ENCODE measurements at regions not wholly inside any gene's neighbourhood (a gene's known extent, or its start where the extent isn't known, plus 50 kb on each side); places are given as distances from the start of the nearest gene placed in this dataset.

DNA sequence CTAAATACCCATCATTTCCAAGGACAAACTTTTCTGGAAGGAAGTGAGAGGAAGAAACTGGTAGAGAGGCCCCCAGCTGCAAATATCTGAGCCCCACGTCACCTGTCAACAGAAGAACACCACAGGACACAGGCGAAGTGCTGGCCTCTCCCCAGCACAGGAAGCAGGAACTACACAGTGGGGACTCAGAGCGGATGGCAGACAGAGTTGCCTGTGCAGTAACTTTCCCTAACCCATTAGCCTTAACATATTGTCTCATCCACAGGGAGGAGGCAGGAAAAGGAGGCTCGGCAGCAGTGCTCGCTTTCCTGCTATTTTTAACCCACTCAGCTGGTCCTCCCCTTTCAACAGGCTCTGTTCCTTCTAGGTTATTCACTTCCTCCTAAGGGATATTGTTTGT, 111.5 kb upstream of the TMPO start:
- no peak for DNase-seq (ENCODE audit: low spot score)
- Histone ChIP-seq H3K4me3 (no peak overlapping the region), H3K4me1 (ENCODE audit: control insufficient read depth in 1 of 2, low read depth in 2 of 2) (no peaks in the 10 kb centered on the region), H3K9me3 (no peaks in the 10 kb centered on the region), H3K36me3 (no peaks in the 10 kb centered on the region), H3K27me3 (replicated peaks; ENCODE audit: insufficient read depth) (no peaks in the 10 kb centered on the region), H3K27ac (no peak overlapping the region)
- TF ChIP-seq, protein P1, sequence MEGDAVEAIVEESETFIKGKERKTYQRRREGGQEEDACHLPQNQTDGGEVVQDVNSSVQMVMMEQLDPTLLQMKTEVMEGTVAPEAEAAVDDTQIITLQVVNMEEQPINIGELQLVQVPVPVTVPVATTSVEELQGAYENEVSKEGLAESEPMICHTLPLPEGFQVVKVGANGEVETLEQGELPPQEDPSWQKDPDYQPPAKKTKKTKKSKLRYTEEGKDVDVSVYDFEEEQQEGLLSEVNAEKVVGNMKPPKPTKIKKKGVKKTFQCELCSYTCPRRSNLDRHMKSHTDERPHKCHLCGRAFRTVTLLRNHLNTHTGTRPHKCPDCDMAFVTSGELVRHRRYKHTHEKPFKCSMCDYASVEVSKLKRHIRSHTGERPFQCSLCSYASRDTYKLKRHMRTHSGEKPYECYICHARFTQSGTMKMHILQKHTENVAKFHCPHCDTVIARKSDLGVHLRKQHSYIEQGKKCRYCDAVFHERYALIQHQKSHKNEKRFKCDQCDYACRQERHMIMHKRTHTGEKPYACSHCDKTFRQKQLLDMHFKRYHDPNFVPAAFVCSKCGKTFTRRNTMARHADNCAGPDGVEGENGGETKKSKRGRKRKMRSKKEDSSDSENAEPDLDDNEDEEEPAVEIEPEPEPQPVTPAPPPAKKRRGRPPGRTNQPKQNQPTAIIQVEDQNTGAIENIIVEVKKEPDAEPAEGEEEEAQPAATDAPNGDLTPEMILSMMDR (IDR thresholded peaks at IDR 0.05) = no peak
- ATAC-seq (ENCODE audit: insufficient number of reproducible peaks, low FRiP score, low read depth) = no peak

DNA sequence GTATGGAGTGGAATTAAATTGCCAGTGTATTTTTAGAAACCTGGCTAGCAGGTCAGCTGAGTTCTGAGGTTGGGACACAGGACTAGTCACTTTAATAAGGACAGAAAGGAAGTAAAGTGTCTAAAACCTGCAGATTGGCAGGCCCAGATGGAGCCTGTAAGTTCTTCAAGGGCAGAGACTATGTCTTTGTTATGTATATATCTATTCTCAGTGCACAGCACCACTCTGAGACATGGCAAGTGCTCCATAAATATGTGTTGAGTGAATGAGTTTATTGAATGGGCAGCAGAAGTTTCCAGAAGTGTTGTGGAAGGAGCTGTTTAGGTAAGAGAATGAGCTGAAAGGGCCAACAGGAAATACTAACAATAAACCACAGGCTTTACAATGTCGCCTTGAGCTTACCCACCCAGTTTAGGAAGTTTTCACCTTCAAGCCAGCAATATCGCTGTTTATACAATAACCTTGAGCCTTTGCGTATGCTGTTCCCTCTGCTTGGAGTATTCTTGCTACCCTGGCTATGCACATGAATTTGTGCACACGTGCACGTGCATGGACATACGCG, 109.5 kb upstream of the TMPO start:
- Histone ChIP-seq H3K4me1 (ENCODE audit: control insufficient read depth in 1 of 2, low read depth in 2 of 2) (no peaks in the 10 kb centered on the region), H3K27ac (no peak overlapping the region), H3K4me3 (no peak overlapping the region), H3K36me3 (no peaks in the 10 kb centered on the region), H3K9me3 (no peaks in the 10 kb centered on the region), H3K27me3 (replicated peaks; ENCODE audit: insufficient read depth) (no peaks in the 10 kb centered on the region)
- DNase-seq (ENCODE audit: low spot score) (no peak), ATAC-seq (ENCODE audit: insufficient number of reproducible peaks, low FRiP score, low read depth) (no peak)
- TF ChIP-seq, protein P1 (IDR thresholded peaks at IDR 0.05) = no peak

DNA sequence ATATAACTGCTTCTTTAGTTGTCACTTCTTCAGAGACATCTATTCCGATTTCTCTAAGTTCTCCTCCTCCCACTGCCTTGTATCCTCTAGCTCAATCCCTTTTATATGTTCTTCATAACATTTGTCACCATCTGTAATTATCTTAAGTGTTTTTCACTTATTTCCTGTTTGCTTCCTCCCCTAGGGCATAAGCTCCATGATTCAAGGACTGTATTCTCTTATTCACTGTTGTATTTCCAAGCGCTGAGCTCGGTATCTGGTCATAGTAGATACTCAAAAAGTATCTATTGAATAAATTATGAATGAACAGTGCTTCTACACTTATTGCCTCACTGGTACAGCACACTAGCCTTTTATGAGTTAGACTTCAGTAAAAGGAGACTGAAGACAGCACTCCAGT, 109.0 kb upstream of the TMPO start:
- H3K27ac ChIP-seq = no peak overlapping the region
- no peaks in the 10 kb centered on the region for H3K36me3 ChIP-seq
- no peaks in the 10 kb centered on the region for H3K4me1 ChIP-seq (ENCODE audit: control insufficient read depth in 1 of 2, low read depth in 2 of 2)
- no peak for DNase-seq (ENCODE audit: low spot score)
- H3K4me3 ChIP-seq = no peak overlapping the region
- H3K27me3 ChIP-seq (replicated peaks; ENCODE audit: insufficient read depth) = no peaks in the 10 kb centered on the region
- no peaks in the 10 kb centered on the region for H3K9me3 ChIP-seq
- no peak for ATAC-seq (ENCODE audit: insufficient number of reproducible peaks, low FRiP score, low read depth)
- TF ChIP-seq, protein P1 (IDR thresholded peaks at IDR 0.05) = no peak

DNA sequence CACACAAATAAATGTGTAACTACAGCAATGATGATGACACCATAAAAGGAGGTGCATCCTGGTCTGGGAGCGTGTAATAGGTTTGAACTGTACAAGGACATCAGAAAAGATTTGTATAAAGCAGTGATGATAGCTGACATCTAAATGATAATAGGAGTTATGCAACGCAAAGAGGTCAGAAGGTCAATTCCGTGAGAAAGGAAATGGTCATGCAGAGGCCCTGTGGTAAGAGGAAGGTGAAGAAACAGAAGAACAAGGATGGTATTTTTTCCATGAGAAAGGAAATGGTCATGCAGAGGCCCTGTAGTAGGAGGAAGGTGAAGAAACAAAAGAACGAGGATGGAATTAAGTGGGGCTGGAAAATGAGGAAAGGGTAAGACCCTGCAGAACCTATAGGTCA, 106.7 kb upstream of the TMPO start:
- ATAC-seq (ENCODE audit: insufficient number of reproducible peaks, low FRiP score, low read depth) = no peak

DNA sequence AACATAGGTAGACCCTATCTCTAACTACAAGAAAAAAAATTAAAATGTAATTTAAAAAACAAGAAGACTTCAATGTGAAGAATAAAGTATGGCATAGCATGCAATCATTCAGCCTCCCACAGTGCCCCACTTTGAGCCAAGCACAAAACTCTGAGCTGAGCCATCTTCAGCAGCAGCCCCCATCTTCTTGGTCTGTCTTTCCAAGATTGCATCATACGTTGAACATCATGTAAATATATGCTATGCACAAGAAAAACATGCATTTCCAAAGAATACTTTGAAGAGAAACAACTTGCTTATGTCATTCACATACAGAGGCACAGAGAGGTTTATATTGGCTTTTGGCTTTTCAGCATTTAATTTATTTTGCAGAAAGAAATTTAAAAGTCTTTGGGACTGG, 105.8 kb upstream of the TMPO start:
- H3K9me3 ChIP-seq = no peaks in the 10 kb centered on the region
- no peak for DNase-seq (ENCODE audit: low spot score)
- no peak overlapping the region for H3K4me3 ChIP-seq
- H3K27me3 ChIP-seq (replicated peaks; ENCODE audit: insufficient read depth) = no peaks in the 10 kb centered on the region
- no peaks in the 10 kb centered on the region for H3K4me1 ChIP-seq (ENCODE audit: control insufficient read depth in 1 of 2, low read depth in 2 of 2)
- TF ChIP-seq, protein P1 (IDR thresholded peaks at IDR 0.05) = no peak
- no peak for ATAC-seq (ENCODE audit: insufficient number of reproducible peaks, low FRiP score, low read depth)
- H3K27ac ChIP-seq = no peak overlapping the region
- H3K36me3 ChIP-seq = no peaks in the 10 kb centered on the region

More for the DNA sequence above, 106.7 kb upstream of the TMPO start:
- Histone ChIP-seq H3K4me3 (no peak overlapping the region), H3K27ac (no peak overlapping the region), H3K9me3 (no peaks in the 10 kb centered on the region), H3K27me3 (replicated peaks; ENCODE audit: insufficient read depth) (no peaks in the 10 kb centered on the region), H3K4me1 (ENCODE audit: control insufficient read depth in 1 of 2, low read depth in 2 of 2) (no peaks in the 10 kb centered on the region), H3K36me3 (no peaks in the 10 kb centered on the region)
- TF ChIP-seq, protein P1 (IDR thresholded peaks at IDR 0.05) = no peak
- DNase-seq (ENCODE audit: low spot score) = no peak
